ENCODE measurements at regions not wholly inside any gene's neighbourhood (a gene's known extent, or its start where the extent isn't known, plus 50 kb on each side); places are given as distances from the start of the nearest gene placed in this dataset.

DNA sequence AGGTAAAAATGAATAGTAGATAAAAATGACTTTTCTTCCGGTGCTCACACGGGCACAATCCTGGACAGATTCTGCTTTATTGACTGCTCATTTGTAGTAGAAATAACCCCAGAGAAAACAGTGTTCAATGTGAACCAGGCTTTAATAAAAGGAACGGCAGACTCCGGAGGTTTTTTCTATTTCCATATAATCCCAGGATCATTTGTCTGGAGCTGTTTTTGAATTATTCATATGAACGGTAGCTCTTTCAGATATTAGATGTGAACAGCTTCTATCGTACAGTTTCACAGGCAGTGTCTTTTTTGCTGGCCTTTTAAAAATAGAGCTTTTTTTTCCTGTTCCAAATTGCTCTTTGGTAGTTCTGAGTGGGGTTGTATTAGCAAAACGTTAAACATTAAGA is 347.3 kb downstream of the MFSD1 start:
- no peak for DNase-seq (ENCODE audit: low read depth)
- no peak overlapping the region for H3K4me3 ChIP-seq (ENCODE audit: control insufficient read depth, low read depth, low read length)
- TF ChIP-seq, protein P1, sequence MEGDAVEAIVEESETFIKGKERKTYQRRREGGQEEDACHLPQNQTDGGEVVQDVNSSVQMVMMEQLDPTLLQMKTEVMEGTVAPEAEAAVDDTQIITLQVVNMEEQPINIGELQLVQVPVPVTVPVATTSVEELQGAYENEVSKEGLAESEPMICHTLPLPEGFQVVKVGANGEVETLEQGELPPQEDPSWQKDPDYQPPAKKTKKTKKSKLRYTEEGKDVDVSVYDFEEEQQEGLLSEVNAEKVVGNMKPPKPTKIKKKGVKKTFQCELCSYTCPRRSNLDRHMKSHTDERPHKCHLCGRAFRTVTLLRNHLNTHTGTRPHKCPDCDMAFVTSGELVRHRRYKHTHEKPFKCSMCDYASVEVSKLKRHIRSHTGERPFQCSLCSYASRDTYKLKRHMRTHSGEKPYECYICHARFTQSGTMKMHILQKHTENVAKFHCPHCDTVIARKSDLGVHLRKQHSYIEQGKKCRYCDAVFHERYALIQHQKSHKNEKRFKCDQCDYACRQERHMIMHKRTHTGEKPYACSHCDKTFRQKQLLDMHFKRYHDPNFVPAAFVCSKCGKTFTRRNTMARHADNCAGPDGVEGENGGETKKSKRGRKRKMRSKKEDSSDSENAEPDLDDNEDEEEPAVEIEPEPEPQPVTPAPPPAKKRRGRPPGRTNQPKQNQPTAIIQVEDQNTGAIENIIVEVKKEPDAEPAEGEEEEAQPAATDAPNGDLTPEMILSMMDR (conservative IDR thresholded peaks at IDR 0.05; ENCODE audit: control insufficient read depth, insufficient read depth, low read depth, low read length) = no peak

DNA sequence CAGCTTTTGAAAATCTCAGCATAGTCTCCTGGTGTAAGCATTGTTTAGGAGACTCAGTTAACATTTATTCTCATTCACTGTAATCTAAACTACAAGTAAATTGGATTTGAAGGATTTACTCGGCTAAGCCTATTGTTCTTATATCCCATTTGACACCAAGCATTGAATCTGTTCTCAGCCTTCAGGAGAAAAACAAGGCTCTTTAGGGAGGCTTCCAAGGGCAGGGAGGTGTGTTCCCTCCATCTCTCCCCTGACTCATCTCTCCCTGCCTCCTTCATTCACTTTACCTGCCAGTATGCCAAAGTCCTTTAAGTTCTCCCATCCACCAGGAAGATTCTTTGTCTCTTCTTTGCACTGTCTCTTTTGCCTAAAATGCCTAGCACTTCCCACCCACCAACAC is 347.8 kb downstream of the MFSD1 start:
- DNase-seq (ENCODE audit: low read depth) = no peak
- no peak overlapping the region for H3K4me3 ChIP-seq (ENCODE audit: control insufficient read depth, low read depth, low read length)
- TF ChIP-seq, protein P1 (conservative IDR thresholded peaks at IDR 0.05; ENCODE audit: control insufficient read depth, insufficient read depth, low read depth, low read length) = no peak

DNA sequence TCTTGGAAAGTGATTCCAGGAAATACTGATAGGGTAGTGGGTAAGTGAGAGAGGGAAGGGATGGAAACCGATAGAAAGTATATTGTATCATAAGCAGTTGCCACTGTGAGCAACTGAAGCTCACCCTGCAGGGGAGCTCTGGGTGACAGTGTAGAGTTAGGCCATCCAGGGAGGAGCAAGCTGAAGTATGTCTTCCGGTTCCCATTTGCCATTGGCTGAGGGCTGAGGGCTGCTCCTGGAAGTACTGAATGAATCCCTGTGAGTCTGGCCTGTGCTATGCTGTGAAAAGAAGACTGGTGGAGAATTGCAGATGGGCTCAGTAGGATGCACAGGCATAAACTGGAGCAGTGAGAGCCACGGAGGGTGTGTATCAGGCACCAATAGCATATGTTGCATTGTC is 348.3 kb downstream of the MFSD1 start:
- TF ChIP-seq, protein P1 (conservative IDR thresholded peaks at IDR 0.05; ENCODE audit: control insufficient read depth, insufficient read depth, low read depth, low read length) = no peak
- DNase-seq (ENCODE audit: low read depth) = no peak
- H3K4me3 ChIP-seq (ENCODE audit: control insufficient read depth, low read depth, low read length) = no peak overlapping the region

DNA sequence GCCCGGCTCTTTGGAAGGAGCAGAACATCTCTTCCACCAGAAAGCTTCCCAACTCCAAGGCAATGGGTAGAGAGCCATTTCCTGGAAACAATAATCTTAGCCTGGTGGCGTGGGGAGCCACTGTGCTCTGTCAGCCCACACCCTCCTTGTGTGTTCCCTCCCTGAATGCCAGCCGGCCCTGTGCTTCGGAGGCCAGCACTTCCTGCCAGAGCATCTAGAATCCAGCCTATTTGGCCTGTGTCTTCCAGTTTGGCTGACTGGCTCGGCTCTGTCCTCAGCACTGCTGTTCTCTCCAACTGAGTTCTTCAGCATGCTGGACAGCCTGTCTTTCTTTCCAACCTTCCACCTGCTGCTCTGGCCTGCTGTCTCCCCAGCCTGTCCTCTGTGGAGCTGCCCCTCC is 349.3 kb downstream of the MFSD1 start:
- TF ChIP-seq, protein P1 (conservative IDR thresholded peaks at IDR 0.05; ENCODE audit: control insufficient read depth, insufficient read depth, low read depth, low read length) = no peak
- DNase-seq (ENCODE audit: low read depth) = no peak
- no peak overlapping the region for H3K4me3 ChIP-seq (ENCODE audit: control insufficient read depth, low read depth, low read length)

DNA sequence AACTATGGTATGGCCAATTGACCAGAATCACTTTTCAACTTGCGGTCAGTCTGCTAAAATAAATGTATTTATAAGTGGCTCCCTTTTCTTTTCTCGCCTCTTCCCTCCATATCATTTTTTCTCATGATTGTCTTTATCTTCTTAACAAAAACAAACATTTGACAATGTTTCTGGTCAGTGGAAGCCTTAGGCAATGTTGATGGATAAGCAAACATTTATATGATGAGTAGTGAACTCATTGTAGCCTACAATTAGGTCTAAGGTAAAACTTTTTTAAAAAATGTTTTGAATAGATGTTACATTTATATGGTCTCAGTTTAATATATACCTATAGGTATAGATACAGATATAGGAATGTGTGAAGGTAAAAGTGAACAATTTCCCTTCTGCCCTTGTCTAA is 355.4 kb downstream of the MFSD1 start:
- no peak for DNase-seq (ENCODE audit: low read depth)
- no peak overlapping the region for H3K4me3 ChIP-seq (ENCODE audit: control insufficient read depth, low read depth, low read length)
- TF ChIP-seq, protein P1 (conservative IDR thresholded peaks at IDR 0.05; ENCODE audit: control insufficient read depth, insufficient read depth, low read depth, low read length) = no peak

DNA sequence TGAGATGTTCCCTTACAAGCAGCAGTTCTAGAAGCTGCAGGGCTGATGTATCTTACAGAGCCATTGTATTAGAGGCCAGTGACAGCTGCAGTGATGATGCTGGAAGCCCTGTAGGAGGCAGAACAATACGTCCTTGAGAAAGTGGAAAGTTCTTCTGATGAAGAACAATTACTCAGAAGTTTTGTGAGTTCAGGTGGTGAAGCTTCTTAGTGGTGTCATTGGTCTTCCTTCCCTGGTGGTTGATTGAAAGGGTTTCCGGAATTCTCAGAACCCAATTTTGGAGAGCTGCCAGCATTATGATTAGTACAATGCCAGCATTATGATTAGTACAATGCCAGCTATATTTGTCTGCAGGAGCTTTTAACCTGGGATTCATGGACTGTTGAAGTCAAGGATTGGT is 356.4 kb downstream of the MFSD1 start:
- no peak overlapping the region for H3K4me3 ChIP-seq (ENCODE audit: control insufficient read depth, low read depth, low read length)
- TF ChIP-seq, protein P1 (conservative IDR thresholded peaks at IDR 0.05; ENCODE audit: control insufficient read depth, insufficient read depth, low read depth, low read length) = peak; percentile 19
- DNase-seq (ENCODE audit: low read depth) = peak; percentile 17

DNA sequence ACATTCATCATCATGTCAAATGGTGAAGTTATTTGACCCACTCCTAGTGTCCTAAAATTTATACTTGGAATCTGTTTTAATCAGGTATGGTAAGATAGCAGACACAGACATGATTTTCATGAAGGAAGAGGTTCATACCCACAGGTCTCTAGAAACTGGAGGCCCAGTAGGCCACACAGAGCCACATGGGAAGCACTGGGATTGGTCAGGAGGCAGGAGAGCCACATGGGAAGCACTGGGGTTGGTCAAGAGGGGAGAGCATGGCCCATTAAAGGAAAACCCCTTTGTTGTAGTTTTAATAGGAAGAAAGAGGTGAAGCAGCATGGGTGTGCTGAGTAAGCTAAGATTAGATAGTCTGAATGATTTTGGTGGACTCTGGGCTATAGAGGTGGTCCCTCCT is 356.9 kb downstream of the MFSD1 start:
- TF ChIP-seq, protein P1 (conservative IDR thresholded peaks at IDR 0.05; ENCODE audit: control insufficient read depth, insufficient read depth, low read depth, low read length) = no peak
- no peak for DNase-seq (ENCODE audit: low read depth)
- H3K4me3 ChIP-seq (ENCODE audit: control insufficient read depth, low read depth, low read length) = no peak overlapping the region

Measured in fibroblast of mammary gland (primary cell).